ENCODE measurements at regions not wholly inside any gene's neighbourhood (a gene's known extent, or its start where the extent isn't known, plus 50 kb on each side); places are given as distances from the start of the nearest gene placed in this dataset.

- TF ChIP-seq ZFX (CRISPR knock-in tag; IDR thresholded peaks at IDR 0.05; ENCODE audit: low read depth) = peak; percentile 54; the same call in 1 of the 2 replicates
- 0 out of 2 replicates have a peak, but pooled peaks have one; percentile 58 for TF ChIP-seq ARHGAP35 (CRISPR knock-in tag; IDR thresholded peaks at IDR 0.05; ENCODE audit: borderline replicate concordance)
- peak; percentile 78; the same call in 1 of the 2 replicates for TF ChIP-seq ZNF740 (CRISPR knock-in tag; IDR thresholded peaks at IDR 0.05)
- no peak for TF ChIP-seq MTA3 (CRISPR knock-in tag; IDR thresholded peaks at IDR 0.05)
- no peak for TF ChIP-seq ZNF547 (CRISPR knock-in tag; IDR thresholded peaks at IDR 0.05)
- no peak for TF ChIP-seq IRF1 (CRISPR knock-in tag; IDR thresholded peaks at IDR 0.05; ENCODE audit: low read depth)
- 0 out of 2 replicates have a peak, but pooled peaks have one; percentile 8 for TF ChIP-seq YEATS2 (CRISPR knock-in tag; IDR thresholded peaks at IDR 0.05; ENCODE audit: borderline replicate concordance)
- TF ChIP-seq ZNF652 (CRISPR knock-in tag; IDR thresholded peaks at IDR 0.05; ENCODE audit: borderline replicate concordance, low read depth) = no peak
- TF ChIP-seq CBFB (CRISPR knock-in tag; IDR thresholded peaks at IDR 0.05) = 0 out of 2 replicates have a peak, but pooled peaks have one; percentile 58
- no peak for TF ChIP-seq ZNF775 (CRISPR knock-in tag; IDR thresholded peaks at IDR 0.05; ENCODE audit: borderline replicate concordance)
- no peak for TF ChIP-seq LCORL (IDR thresholded peaks at IDR 0.05)
- peak; percentile 82 for TF ChIP-seq LCORL (CRISPR knock-in tag; IDR thresholded peaks at IDR 0.05)
- TF ChIP-seq ZMYM2 (CRISPR knock-in tag; IDR thresholded peaks at IDR 0.05) = peak; percentile 97
- TF ChIP-seq ZFP36 (IDR thresholded peaks at IDR 0.05; ENCODE audit: borderline replicate concordance, low read depth, low read length, partially characterized antibody) = no peak
- TF ChIP-seq MXD3 (CRISPR knock-in tag; IDR thresholded peaks at IDR 0.05) = 0 out of 2 replicates have a peak, but pooled peaks have one; percentile 24
- no peak for TF ChIP-seq ZFY (CRISPR knock-in tag; IDR thresholded peaks at IDR 0.05)
- TF ChIP-seq EP300 (IDR thresholded peaks at IDR 0.05; ENCODE audit: low read depth in 2 of 2, low read length in 2 of 2) = peak; percentile 62 to 88; a peak in 3 of 4 replicates
- TF ChIP-seq EP300 (CRISPR knock-in tag; IDR thresholded peaks at IDR 0.05; ENCODE audit: borderline replicate concordance) = peak; percentile 62; the same call in 1 of the 2 replicates
- TF ChIP-seq ZNF329 (CRISPR knock-in tag; IDR thresholded peaks at IDR 0.05; ENCODE audit: low read depth) = no peak
- TF ChIP-seq TGIF2 (CRISPR knock-in tag; IDR thresholded peaks at IDR 0.05) = no peak
- TF ChIP-seq STAT6 (CRISPR knock-in tag; IDR thresholded peaks at IDR 0.05; ENCODE audit: borderline replicate concordance) = 0 out of 2 replicates have a peak, but pooled peaks have one; percentile 34
- TF ChIP-seq, protein P1, sequence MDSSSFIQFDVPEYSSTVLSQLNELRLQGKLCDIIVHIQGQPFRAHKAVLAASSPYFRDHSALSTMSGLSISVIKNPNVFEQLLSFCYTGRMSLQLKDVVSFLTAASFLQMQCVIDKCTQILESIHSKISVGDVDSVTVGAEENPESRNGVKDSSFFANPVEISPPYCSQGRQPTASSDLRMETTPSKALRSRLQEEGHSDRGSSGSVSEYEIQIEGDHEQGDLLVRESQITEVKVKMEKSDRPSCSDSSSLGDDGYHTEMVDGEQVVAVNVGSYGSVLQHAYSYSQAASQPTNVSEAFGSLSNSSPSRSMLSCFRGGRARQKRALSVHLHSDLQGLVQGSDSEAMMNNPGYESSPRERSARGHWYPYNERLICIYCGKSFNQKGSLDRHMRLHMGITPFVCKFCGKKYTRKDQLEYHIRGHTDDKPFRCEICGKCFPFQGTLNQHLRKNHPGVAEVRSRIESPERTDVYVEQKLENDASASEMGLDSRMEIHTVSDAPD (CRISPR knock-in tag; IDR thresholded peaks at IDR 0.05) = no peak
- TF ChIP-seq ZNF598 (CRISPR knock-in tag; IDR thresholded peaks at IDR 0.05; ENCODE audit: borderline replicate concordance) = no peak
- no peak for TF ChIP-seq TEF (CRISPR knock-in tag; IDR thresholded peaks at IDR 0.05)
Observed at GRCh38 chr20:48394415-48395081, 433.3 kb downstream of the PREX1 start (continued).
